Epithelial cell of proximal tubule (primary cell): ENCODE measurements at regions not wholly inside any gene's neighbourhood (a gene's known extent, or its start where the extent isn't known, plus 50 kb on each side); places are given as distances from the start of the nearest gene placed in this dataset.

ENCODE experiments used
- DNase-seq: peaks from one replicate; pipeline ENCODE4 v3.0.0-alpha.2; 2011; ENCODE audit warnings: low read depth
- H3K4me3 ChIP-seq: 2 replicates; pipeline ENCODE4 v1.5.1; 2011; ENCODE audit warnings: low read depth, mild to moderate bottlenecking, low read length
- TF ChIP-seq, protein P1 (sequence below): conservative IDR thresholded peaks from 2 replicates; pipeline ENCODE4 v1.5.1; 2012; ENCODE audit warnings: low read depth, mild to moderate bottlenecking, low read length

DNA sequence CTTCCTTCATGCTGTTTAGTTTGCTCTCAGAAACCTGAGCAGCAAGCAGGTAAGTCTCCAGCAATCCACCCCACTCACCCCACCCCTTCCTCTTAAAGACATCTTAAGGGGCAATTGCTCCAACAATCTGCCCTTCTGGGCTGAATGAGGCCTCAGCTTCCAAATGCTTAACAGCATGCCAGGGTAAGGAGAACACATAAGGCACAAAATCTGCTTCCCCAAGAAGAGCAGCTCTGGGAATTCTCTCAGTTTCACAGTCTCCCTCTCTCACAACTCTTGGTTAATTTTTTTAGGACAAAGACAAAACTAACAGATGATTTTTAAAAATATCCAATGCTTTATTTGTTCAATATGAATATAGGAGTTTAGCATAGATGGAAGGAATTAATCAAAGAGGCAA, 288.9 kb upstream of the CCDC196 start:
- no peak overlapping the region for H3K4me3 ChIP-seq
- no peak for DNase-seq
- TF ChIP-seq, protein P1, sequence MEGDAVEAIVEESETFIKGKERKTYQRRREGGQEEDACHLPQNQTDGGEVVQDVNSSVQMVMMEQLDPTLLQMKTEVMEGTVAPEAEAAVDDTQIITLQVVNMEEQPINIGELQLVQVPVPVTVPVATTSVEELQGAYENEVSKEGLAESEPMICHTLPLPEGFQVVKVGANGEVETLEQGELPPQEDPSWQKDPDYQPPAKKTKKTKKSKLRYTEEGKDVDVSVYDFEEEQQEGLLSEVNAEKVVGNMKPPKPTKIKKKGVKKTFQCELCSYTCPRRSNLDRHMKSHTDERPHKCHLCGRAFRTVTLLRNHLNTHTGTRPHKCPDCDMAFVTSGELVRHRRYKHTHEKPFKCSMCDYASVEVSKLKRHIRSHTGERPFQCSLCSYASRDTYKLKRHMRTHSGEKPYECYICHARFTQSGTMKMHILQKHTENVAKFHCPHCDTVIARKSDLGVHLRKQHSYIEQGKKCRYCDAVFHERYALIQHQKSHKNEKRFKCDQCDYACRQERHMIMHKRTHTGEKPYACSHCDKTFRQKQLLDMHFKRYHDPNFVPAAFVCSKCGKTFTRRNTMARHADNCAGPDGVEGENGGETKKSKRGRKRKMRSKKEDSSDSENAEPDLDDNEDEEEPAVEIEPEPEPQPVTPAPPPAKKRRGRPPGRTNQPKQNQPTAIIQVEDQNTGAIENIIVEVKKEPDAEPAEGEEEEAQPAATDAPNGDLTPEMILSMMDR: no peak

DNA sequence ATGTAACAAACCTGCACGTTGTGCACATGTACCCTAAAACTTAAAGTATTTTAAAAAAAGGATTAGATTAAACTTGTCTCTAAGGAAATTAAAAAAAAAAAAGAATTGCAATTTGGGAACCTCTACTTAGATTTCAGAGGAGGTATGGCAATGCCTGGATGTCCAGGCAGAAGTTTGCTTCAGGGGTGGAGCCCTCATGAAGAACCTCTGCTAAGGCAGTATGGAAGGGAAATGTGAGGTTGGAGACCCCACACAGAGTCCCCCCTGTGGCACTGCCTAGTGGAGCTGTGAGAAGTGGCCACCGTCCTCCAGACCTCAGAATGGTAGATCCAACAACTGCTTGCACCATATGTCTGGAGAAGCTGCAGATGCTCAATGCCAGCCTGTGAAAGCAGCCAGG, 279.6 kb upstream of the CCDC196 start:
- DNase-seq: no peak

DNA sequence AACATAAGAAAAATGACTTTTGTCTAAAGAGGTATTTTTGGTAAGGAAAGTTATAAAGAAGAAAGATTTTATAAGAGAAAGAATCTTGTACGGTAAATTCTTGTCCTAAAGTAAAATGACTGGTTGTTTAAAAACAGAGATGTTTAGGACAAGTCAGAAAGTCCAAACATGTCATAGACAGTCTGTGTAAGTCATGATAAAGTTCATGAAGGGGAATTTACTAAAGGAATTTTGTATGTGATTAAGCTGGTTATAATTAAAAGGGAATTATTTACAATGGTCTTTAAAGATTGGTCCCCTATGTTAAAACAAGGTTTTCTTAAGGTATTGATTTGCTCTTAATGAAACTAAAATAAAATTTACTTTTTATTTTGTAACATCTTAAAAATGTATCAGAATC, 269.4 kb upstream of the CCDC196 start:
- TF ChIP-seq, protein P1: no peak
- DNase-seq: no peak
- H3K4me3 ChIP-seq: no peak overlapping the region

More for the DNA sequence above, 279.6 kb upstream of the CCDC196 start:
- H3K4me3 ChIP-seq: no peak overlapping the region
- TF ChIP-seq, protein P1: no peak

DNA sequence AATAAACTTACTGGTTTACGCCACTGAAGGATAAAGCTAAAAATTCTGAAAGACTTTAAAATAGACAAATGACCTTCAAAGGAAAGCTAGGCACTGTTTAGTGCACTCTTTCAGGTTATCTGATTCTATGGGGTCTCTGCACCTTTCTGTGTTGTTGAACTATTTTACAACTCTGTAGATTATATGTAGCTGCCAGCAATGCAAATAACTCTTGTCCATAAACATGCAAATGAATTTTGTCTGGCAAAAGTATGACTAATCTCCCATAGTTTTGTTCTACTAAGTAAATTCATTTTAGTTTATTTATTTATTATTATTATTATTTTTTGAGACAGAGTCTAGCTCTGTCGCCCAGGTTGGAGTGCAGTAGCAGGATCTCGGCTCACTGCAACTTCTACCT, 266.3 kb upstream of the CCDC196 start:
- TF ChIP-seq, protein P1: no peak
- DNase-seq: no peak
- no peak overlapping the region for H3K4me3 ChIP-seq

DNA sequence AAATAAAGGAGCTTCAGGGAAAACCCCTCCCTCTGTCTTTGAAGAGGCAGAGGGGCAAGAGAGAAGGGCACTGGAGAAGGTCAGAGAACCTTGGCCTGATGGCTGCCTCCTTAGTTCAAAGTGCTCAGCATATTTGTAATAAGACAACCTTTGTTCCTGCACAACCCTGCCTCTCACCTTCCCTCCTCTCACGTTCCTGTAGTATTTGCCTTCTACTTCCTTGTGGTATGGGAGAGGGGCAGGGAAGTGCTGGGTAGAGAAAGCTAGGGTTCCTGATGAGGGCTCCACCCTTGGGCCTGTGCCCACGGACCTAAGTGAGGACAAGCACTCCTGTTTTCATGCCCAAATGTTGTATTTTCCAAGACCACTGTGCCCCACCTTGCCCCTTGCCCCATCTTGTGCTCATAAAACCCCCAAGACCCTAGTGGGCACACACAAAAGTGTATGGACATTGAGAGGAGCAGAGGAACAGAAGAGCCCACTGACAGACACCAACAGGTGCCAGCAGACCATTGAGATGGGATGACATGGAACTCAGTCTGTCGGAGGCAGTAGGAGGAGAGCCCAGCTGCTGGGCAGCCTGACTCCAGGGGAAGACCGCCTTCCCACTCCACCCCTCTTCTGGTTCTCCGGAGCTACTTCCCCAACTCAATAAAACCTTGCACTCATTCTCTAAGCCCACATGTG, 261.5 kb upstream of the CCDC196 start:
- H3K4me3 ChIP-seq: no peak overlapping the region
- no peak for DNase-seq
- TF ChIP-seq, protein P1: no peak

DNA sequence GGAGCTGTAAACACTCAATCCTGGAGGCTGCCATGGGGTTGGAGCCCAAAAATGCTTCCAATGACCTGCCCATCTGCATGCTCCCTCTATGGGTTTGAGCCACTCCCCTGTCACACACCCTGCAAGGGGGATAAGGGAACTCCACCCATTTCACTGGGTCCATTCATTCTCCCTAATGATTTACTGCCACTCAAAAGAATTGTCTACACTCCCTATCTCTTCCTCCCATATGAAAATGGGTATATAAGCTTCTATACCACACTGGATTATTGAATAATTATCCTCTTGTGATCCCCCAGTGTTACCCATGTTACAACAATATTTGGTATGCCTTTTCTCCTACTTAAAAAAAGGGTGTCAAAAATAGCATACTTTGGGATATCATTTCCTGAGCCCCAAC, 260.8 kb upstream of the CCDC196 start:
- no peak for DNase-seq
- TF ChIP-seq, protein P1: no peak
- no peak overlapping the region for H3K4me3 ChIP-seq
